ENCODE measurements at regions not wholly inside any gene's neighbourhood (a gene's known extent, or its start where the extent isn't known, plus 50 kb on each side); places are given as distances from the start of the nearest gene placed in this dataset.

- peak overlapping the region; percentile 49 to 58 for H3K27ac Mint-ChIP-seq
- H3K4me3 Mint-ChIP-seq: no peak overlapping the region
- peaks cover 17 to 29% of the 10 kb centered on the region in 2 donors for H3K4me1 Mint-ChIP-seq (ENCODE audit: low read depth in 2 of 2)
- H3K36me3 Mint-ChIP-seq: no peaks in the 10 kb centered on the region
- no peak for ATAC-seq
- DNase-seq (ENCODE audit: low spot score): no peak
- H3K9me3 Mint-ChIP-seq: no peaks in the 10 kb centered on the region
- no peaks in the 10 kb centered on the region for H3K27me3 Mint-ChIP-seq
These were observed 316.0 kb downstream of the ETS1 start for GRCh38 chr11:128271401-128271800.

- Mint-ChIP-seq H3K4me1 (ENCODE audit: low read depth in 2 of 2) (peaks cover 13 to 24% of the 10 kb centered on the region in 2 donors), H3K36me3 (no peaks in the 10 kb centered on the region), H3K9me3 (no peaks in the 10 kb centered on the region), H3K4me3 (no peak overlapping the region), H3K27me3 (no peaks in the 10 kb centered on the region), H3K27ac (no peak overlapping the region)
- no peak for DNase-seq (ENCODE audit: low spot score)
- no peak for ATAC-seq
These were observed 317.9 kb downstream of the ETS1 start for GRCh38 chr11:128269466-128269865.

GRCh38 chr11:128266893-128267292 is 320.5 kb downstream of the ETS1 start:
- ATAC-seq: no peak
- Mint-ChIP-seq H3K4me3 (no peak overlapping the region), H3K27ac (no peak overlapping the region)

GRCh38 chr11:128262463-128263345 is 324.7 kb downstream of the ETS1 start:
- no peak for ATAC-seq
- H3K27ac Mint-ChIP-seq: no peak overlapping the region
- H3K9me3 Mint-ChIP-seq: peaks cover 2% of the 10 kb centered on the region
- no peak for DNase-seq (ENCODE audit: low spot score)
- no peaks in the 10 kb centered on the region for H3K27me3 Mint-ChIP-seq
- H3K4me1 Mint-ChIP-seq (ENCODE audit: low read depth in 2 of 2): peaks cover 11 to 16% of the 10 kb centered on the region in 2 donors
- no peak overlapping the region for H3K4me3 Mint-ChIP-seq
- H3K36me3 Mint-ChIP-seq: no peaks in the 10 kb centered on the region

More at GRCh38 chr11:128266893-128267292, 320.5 kb downstream of the ETS1 start:
- Mint-ChIP-seq H3K36me3 (no peaks in the 10 kb centered on the region), H3K27me3 (no peaks in the 10 kb centered on the region), H3K4me1 (ENCODE audit: low read depth in 2 of 2) (peaks cover 13 to 20% of the 10 kb centered on the region in 2 donors), H3K9me3 (peaks cover 2% of the 10 kb centered on the region)
- DNase-seq (ENCODE audit: low spot score): no peak

- peaks cover 2% of the 10 kb centered on the region for H3K9me3 Mint-ChIP-seq
- peak overlapping the region in 1 of 2 donors; percentile 66 for H3K27ac Mint-ChIP-seq
- no peaks in the 10 kb centered on the region for H3K27me3 Mint-ChIP-seq
- H3K4me1 Mint-ChIP-seq (ENCODE audit: low read depth in 2 of 2): peaks cover 11 to 16% of the 10 kb centered on the region in 2 donors
- no peaks in the 10 kb centered on the region for H3K36me3 Mint-ChIP-seq
- DNase-seq (ENCODE audit: low spot score) (no peak), ATAC-seq (no peak)
- H3K4me3 Mint-ChIP-seq: no peak overlapping the region
These were observed 326.3 kb downstream of the ETS1 start for GRCh38 chr11:128261011-128261421.

- Mint-ChIP-seq H3K36me3 (no peaks in the 10 kb centered on the region), H3K9me3 (peaks cover 2% of the 10 kb centered on the region)
These were observed 327.0 kb downstream of the ETS1 start for GRCh38 chr11:128260398-128260797.

GRCh38 chr11:128259816-128260215 is 327.5 kb downstream of the ETS1 start:
- ATAC-seq (no peak), DNase-seq (ENCODE audit: low spot score) (no peak)
- Mint-ChIP-seq H3K4me1 (ENCODE audit: low read depth in 2 of 2) (peaks cover 11 to 16% of the 10 kb centered on the region in 2 donors), H3K9me3 (peaks cover 2% of the 10 kb centered on the region), H3K27ac (peak overlapping the region in 1 of 2 donors; percentile 66), H3K27me3 (no peaks in the 10 kb centered on the region), H3K36me3 (no peaks in the 10 kb centered on the region), H3K4me3 (no peak overlapping the region)

More at GRCh38 chr11:128260398-128260797, 327.0 kb downstream of the ETS1 start:
- H3K27me3 Mint-ChIP-seq: no peaks in the 10 kb centered on the region
- DNase-seq (ENCODE audit: low spot score): no peak
- no peak overlapping the region for H3K4me3 Mint-ChIP-seq
- ATAC-seq: no peak
- H3K27ac Mint-ChIP-seq: peak overlapping the region in 1 of 2 donors; percentile 66
- H3K4me1 Mint-ChIP-seq (ENCODE audit: low read depth in 2 of 2): peaks cover 11 to 16% of the 10 kb centered on the region in 2 donors

GRCh38 chr11:128254941-128255340 is 332.4 kb downstream of the ETS1 start:
- no peaks in the 10 kb centered on the region for H3K9me3 Mint-ChIP-seq
- H3K27me3 Mint-ChIP-seq: no peaks in the 10 kb centered on the region
- no peaks in the 10 kb centered on the region for H3K36me3 Mint-ChIP-seq
- H3K4me1 Mint-ChIP-seq (ENCODE audit: low read depth in 2 of 2): no peaks in the 10 kb centered on the region
- H3K27ac Mint-ChIP-seq: no peak overlapping the region
- DNase-seq (ENCODE audit: low spot score) (no peak), ATAC-seq (no peak)
- no peak overlapping the region for H3K4me3 Mint-ChIP-seq

GRCh38 chr11:128251140-128251539 is 336.2 kb downstream of the ETS1 start:
- no peaks in the 10 kb centered on the region for H3K36me3 Mint-ChIP-seq
- ATAC-seq (no peak), DNase-seq (ENCODE audit: low spot score) (no peak)
- H3K27me3 Mint-ChIP-seq: no peaks in the 10 kb centered on the region
- H3K9me3 Mint-ChIP-seq: no peaks in the 10 kb centered on the region
- no peak overlapping the region for H3K4me3 Mint-ChIP-seq
- no peak overlapping the region for H3K27ac Mint-ChIP-seq
- H3K4me1 Mint-ChIP-seq (ENCODE audit: low read depth in 2 of 2): no peaks in the 10 kb centered on the region

- DNase-seq (ENCODE audit: low spot score): no peak
- H3K9me3 Mint-ChIP-seq: no peaks in the 10 kb centered on the region
- no peak overlapping the region for H3K27ac Mint-ChIP-seq
- H3K4me1 Mint-ChIP-seq (ENCODE audit: low read depth in 2 of 2): no peaks in the 10 kb centered on the region
- no peaks in the 10 kb centered on the region for H3K36me3 Mint-ChIP-seq
- ATAC-seq: no peak
- H3K4me3 Mint-ChIP-seq: no peak overlapping the region
- H3K27me3 Mint-ChIP-seq: no peaks in the 10 kb centered on the region
These were observed 336.9 kb downstream of the ETS1 start for GRCh38 chr11:128250482-128250881.

- no peak for DNase-seq (ENCODE audit: low spot score)
- H3K4me1 Mint-ChIP-seq (ENCODE audit: low read depth in 2 of 2): no peaks in the 10 kb centered on the region
- H3K4me3 Mint-ChIP-seq: no peak overlapping the region
- H3K36me3 Mint-ChIP-seq: no peaks in the 10 kb centered on the region
- ATAC-seq: no peak
- no peaks in the 10 kb centered on the region for H3K27me3 Mint-ChIP-seq
- no peak overlapping the region for H3K27ac Mint-ChIP-seq
- no peaks in the 10 kb centered on the region for H3K9me3 Mint-ChIP-seq
These were observed 340.4 kb downstream of the ETS1 start for GRCh38 chr11:128246810-128247594.

- Mint-ChIP-seq H3K4me1 (ENCODE audit: low read depth in 2 of 2) (no peaks in the 10 kb centered on the region), H3K4me3 (no peak overlapping the region), H3K36me3 (no peaks in the 10 kb centered on the region), H3K27me3 (no peaks in the 10 kb centered on the region), H3K9me3 (no peaks in the 10 kb centered on the region), H3K27ac (no peak overlapping the region)
- no peak for ATAC-seq
- DNase-seq (ENCODE audit: low spot score): no peak
These were observed 341.0 kb downstream of the ETS1 start for GRCh38 chr11:128246364-128246801.

GRCh38 chr11:128244871-128245270 is 342.5 kb downstream of the ETS1 start:
- Mint-ChIP-seq H3K36me3 (no peaks in the 10 kb centered on the region), H3K9me3 (no peaks in the 10 kb centered on the region), H3K4me3 (no peak overlapping the region), H3K27ac (no peak overlapping the region), H3K27me3 (no peaks in the 10 kb centered on the region), H3K4me1 (ENCODE audit: low read depth in 2 of 2) (no peaks in the 10 kb centered on the region)
- ATAC-seq (no peak), DNase-seq (ENCODE audit: low spot score) (no peak)

- peaks cover 18 to 19% of the 10 kb centered on the region in 2 donors for H3K4me1 Mint-ChIP-seq (ENCODE audit: low read depth in 2 of 2)
- ATAC-seq (no peak), DNase-seq (ENCODE audit: low spot score) (no peak)
- no peaks in the 10 kb centered on the region for H3K27me3 Mint-ChIP-seq
- H3K27ac Mint-ChIP-seq: no peak overlapping the region
- no peak overlapping the region for H3K4me3 Mint-ChIP-seq
- no peaks in the 10 kb centered on the region for H3K9me3 Mint-ChIP-seq
- H3K36me3 Mint-ChIP-seq: no peaks in the 10 kb centered on the region
These were observed 344.9 kb downstream of the ETS1 start for GRCh38 chr11:128242451-128242850.
